Activated naive CD8-positive, alpha-beta T cell treated with anti-CD3 and anti-CD28 coated beads for 36 hours (primary cell): ENCODE measurements at regions not wholly inside any gene's neighbourhood (a gene's known extent, or its start where the extent isn't known, plus 50 kb on each side); places are given as distances from the start of the nearest gene placed in this dataset.

Experiments
- DNase-seq: peaks from one replicate; pipeline ENCODE4 v3.0.0; 2021
- H3K27ac Mint-ChIP-seq: one replicate; pipeline ENCODE4 v1.8.0; 2022; ENCODE audit warnings: mild to moderate bottlenecking, moderate library complexity, mixed read lengths
- H3K27me3 Mint-ChIP-seq: one replicate; pipeline ENCODE4 v1.8.0; 2022; ENCODE audit warnings: mild to moderate bottlenecking, mixed read lengths
- H3K36me3 Mint-ChIP-seq: one replicate; pipeline ENCODE4 v1.8.0; 2021; ENCODE audit warnings: mild to moderate bottlenecking, mixed read lengths
- H3K4me1 Mint-ChIP-seq: one replicate; pipeline ENCODE4 v1.8.0; 2021; ENCODE audit warnings: mixed read lengths
- H3K4me3 Mint-ChIP-seq: one replicate; pipeline ENCODE4 v1.8.0; 2022; ENCODE audit warnings: mild to moderate bottlenecking, moderate library complexity, mixed read lengths
- H3K9me3 Mint-ChIP-seq: one replicate; pipeline ENCODE4 v1.8.0; 2022; ENCODE audit warnings: mixed read lengths

DNA sequence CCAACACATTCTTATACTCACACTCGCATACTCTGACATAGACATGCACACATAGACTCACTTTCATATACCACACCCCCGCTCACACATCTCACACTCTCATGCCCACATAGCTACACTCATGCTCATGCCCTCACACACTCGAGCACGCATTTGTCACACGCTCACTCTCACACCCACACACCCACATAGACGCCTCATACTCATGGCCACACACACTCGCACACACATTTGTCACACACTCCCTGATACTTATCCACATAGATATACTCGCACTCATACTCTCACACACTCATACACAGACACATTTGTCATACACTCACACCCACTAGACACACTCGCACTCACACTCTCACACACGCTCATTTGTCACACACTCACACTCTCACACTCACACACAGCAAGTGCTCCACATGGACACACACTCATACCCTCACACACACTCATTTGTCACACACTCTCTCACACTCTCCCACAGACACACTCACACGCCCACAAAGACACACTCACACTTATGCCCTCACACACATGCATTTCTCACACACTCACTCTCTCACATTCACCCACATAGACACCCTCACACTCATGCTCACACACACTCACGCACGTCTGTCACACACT, 50.9 kb downstream of the TNP1 start:
- no peaks in the 10 kb centered on the region for H3K9me3 Mint-ChIP-seq
- H3K27me3 Mint-ChIP-seq: peaks cover 2% of the 10 kb centered on the region
- no peak for DNase-seq
- H3K4me3 Mint-ChIP-seq: no peak overlapping the region
- H3K4me1 Mint-ChIP-seq: no peaks in the 10 kb centered on the region
- no peaks in the 10 kb centered on the region for H3K36me3 Mint-ChIP-seq
- H3K27ac Mint-ChIP-seq: no peak overlapping the region

- Mint-ChIP-seq H3K27me3 (no peaks in the 10 kb centered on the region), H3K9me3 (no peaks in the 10 kb centered on the region), H3K27ac (no peak overlapping the region), H3K36me3 (no peaks in the 10 kb centered on the region), H3K4me3 (no peak overlapping the region), H3K4me1 (no peaks in the 10 kb centered on the region)
- no peak for DNase-seq
Measured at GRCh38 chr2:216807857-216808272, 52.0 kb downstream of the TNP1 start.

- Mint-ChIP-seq H3K27me3 (no peaks in the 10 kb centered on the region), H3K27ac (no peak overlapping the region), H3K9me3 (no peaks in the 10 kb centered on the region), H3K4me1 (no peaks in the 10 kb centered on the region), H3K4me3 (no peak overlapping the region), H3K36me3 (no peaks in the 10 kb centered on the region)
- no peak for DNase-seq
Measured at GRCh38 chr2:216804357-216805350, 55.2 kb downstream of the TNP1 start.

- H3K27me3 Mint-ChIP-seq: no peaks in the 10 kb centered on the region
- H3K27ac Mint-ChIP-seq: no peak overlapping the region
- H3K4me1 Mint-ChIP-seq: no peaks in the 10 kb centered on the region
- no peak overlapping the region for H3K4me3 Mint-ChIP-seq
- H3K36me3 Mint-ChIP-seq: no peaks in the 10 kb centered on the region
- no peak for DNase-seq
- no peaks in the 10 kb centered on the region for H3K9me3 Mint-ChIP-seq
Measured at GRCh38 chr2:216803791-216804190, 56.1 kb downstream of the TNP1 start.

DNA sequence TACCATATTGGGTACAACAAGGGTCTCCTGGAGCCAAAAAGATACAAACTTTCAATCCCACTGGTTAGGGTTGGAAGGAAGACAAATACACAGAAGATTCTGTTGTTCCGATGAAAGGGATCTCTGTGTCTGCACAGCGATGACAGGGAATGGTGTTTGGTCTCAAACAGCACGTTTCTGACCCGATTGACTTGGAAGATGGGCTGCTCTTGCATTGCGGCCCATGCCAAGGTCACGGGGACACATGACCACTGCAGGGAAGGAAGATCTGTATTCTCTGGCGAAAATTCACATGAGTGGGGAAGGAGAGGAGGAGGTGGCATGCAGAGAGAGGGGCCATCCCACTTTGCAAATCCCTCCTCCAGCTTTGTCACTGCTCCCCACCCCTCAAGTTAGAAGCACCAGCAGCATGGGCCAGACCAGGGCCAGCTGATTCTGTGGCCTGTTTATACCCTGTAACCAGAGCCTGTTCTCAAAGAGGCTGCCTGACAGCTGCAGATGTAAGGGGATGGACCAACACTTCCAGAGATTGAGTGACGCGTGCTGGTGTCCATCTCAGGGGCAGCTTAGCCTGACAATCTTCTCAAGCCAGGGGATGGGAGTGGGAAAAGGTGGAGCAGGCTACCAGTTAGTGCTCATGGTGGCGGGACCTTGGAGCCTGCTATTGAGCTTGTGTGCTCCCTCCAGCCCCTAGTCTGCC, 57.2 kb downstream of the TNP1 start:
- no peak for DNase-seq
- Mint-ChIP-seq H3K4me3 (no peak overlapping the region), H3K4me1 (no peaks in the 10 kb centered on the region), H3K27ac (no peak overlapping the region), H3K9me3 (no peaks in the 10 kb centered on the region), H3K27me3 (no peaks in the 10 kb centered on the region), H3K36me3 (no peaks in the 10 kb centered on the region)

DNA sequence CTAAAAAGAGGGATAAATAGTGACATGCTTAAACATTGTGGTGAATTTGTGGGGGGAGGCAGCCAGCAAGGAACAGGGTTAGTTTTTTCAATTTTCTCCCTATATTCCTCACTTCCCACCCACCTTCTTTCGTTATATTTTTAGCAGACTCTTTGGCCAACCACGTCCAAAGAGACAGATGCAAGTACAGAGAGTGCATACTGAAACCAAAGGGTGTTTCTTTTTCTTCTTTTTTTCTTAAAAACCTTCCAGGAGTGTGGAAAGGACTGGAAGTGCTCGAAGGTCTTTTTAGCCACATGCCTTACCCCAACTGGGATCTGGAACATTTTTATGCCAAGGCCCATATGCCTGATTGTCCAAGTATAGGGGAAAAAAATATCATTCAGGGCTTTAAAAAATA, 59.0 kb downstream of the TNP1 start:
- no peak for DNase-seq
- Mint-ChIP-seq H3K9me3 (no peaks in the 10 kb centered on the region), H3K4me3 (no peak overlapping the region), H3K4me1 (no peaks in the 10 kb centered on the region), H3K36me3 (no peaks in the 10 kb centered on the region), H3K27me3 (no peaks in the 10 kb centered on the region), H3K27ac (no peak overlapping the region)

- no peak overlapping the region for H3K27ac Mint-ChIP-seq
- no peaks in the 10 kb centered on the region for H3K4me1 Mint-ChIP-seq
- no peaks in the 10 kb centered on the region for H3K36me3 Mint-ChIP-seq
Measured at GRCh38 chr2:216799873-216800431, 59.9 kb downstream of the TNP1 start.

GRCh38 chr2:216796115-216796840, 63.6 kb downstream of the TNP1 start:
- H3K27me3 Mint-ChIP-seq: no peaks in the 10 kb centered on the region
- no peaks in the 10 kb centered on the region for H3K36me3 Mint-ChIP-seq
- DNase-seq: no peak
- no peaks in the 10 kb centered on the region for H3K4me1 Mint-ChIP-seq
- H3K4me3 Mint-ChIP-seq: no peak overlapping the region
- H3K9me3 Mint-ChIP-seq: no peaks in the 10 kb centered on the region
- H3K27ac Mint-ChIP-seq: no peak overlapping the region

More at GRCh38 chr2:216799873-216800431, 59.9 kb downstream of the TNP1 start:
- Mint-ChIP-seq H3K9me3 (no peaks in the 10 kb centered on the region), H3K4me3 (no peak overlapping the region), H3K27me3 (no peaks in the 10 kb centered on the region)
- DNase-seq: no peak

DNA sequence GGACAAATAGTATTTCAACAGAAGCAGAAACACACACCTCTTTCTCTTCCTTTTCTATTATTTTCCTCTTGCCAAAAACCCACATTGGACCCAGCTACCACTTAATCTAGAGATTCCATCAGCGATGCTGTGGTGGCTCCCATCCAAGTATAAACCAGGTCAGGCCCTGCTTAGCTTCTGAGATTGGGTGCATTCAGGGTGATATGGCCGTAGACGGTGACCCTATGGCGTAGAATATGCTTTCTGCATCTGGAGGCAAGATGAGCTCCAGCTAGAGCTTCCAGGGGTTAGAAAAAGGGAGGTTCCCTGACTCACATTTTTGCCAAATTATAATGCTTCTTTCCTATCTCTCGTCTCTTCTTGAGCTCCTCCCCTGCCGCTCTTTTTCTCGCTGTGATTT, 66.5 kb downstream of the TNP1 start:
- no peak for DNase-seq
- H3K27ac Mint-ChIP-seq: no peak overlapping the region
- no peak overlapping the region for H3K4me3 Mint-ChIP-seq
- H3K36me3 Mint-ChIP-seq: no peaks in the 10 kb centered on the region
- no peaks in the 10 kb centered on the region for H3K4me1 Mint-ChIP-seq
- H3K27me3 Mint-ChIP-seq: no peaks in the 10 kb centered on the region
- no peaks in the 10 kb centered on the region for H3K9me3 Mint-ChIP-seq

DNA sequence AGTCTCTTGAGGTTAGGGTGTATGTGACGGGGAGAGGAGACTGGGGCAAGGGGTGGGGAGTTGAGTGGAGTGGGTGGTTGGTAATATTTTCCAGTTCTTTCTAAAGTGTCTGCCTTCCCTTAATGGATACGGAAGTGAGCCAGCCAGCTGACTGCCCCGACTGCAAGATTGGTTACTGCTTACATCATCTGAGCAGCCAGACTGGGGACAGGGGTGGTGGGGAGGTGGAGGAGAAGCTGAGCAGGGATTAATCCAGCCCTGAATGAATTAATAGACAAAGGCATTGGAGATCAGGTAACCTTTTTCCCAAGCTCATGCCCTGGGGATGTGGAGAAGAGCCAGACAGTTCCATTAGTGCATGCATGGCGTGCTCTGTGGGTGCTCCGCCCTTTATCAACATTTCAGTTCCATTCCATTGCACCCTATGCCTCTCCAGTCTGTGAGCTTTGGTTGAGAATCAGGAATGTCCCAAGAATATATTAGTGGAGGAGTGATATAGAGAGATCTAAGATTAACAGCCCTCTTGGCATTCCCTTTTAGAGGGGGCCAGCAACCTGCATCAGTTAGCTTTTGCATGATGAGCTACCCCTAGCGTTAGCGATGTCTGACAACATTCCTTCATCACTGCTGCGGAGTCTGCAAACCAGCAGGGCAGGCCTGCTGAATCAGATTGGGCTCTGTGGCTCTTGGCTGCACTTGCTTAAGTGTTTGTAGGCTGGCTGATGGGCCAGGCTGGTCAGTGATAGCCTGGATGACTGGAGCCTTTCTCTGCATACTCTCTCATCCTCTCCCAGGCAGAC, 67.4 kb downstream of the TNP1 start:
- no peak overlapping the region for H3K27ac Mint-ChIP-seq
- H3K27me3 Mint-ChIP-seq: no peaks in the 10 kb centered on the region
- no peaks in the 10 kb centered on the region for H3K36me3 Mint-ChIP-seq
- no peaks in the 10 kb centered on the region for H3K4me1 Mint-ChIP-seq
- no peaks in the 10 kb centered on the region for H3K9me3 Mint-ChIP-seq
- no peak for DNase-seq
- no peak overlapping the region for H3K4me3 Mint-ChIP-seq

DNA sequence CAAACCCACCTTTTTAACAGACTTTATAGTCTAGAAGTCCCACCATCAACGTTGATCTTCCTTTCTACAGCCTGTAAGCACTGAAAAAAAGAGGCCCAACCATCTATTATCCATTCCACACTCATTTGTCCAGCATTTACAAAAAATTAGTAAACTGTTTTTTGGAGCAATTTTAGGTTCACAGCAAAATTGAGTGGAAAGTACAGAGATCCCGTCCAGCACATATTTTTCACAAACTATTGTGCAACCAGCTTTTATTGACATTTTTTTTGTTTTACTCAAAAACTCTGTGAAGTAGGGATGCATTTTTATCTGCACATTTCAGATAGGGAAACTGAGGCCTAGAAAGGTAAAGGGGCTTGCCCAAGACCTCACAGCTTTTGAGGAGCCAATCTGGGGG, 68.6 kb downstream of the TNP1 start:
- no peak for DNase-seq
- H3K36me3 Mint-ChIP-seq: no peaks in the 10 kb centered on the region
- H3K27ac Mint-ChIP-seq: no peak overlapping the region
- no peaks in the 10 kb centered on the region for H3K27me3 Mint-ChIP-seq
- H3K4me3 Mint-ChIP-seq: no peak overlapping the region
- no peaks in the 10 kb centered on the region for H3K9me3 Mint-ChIP-seq
- no peaks in the 10 kb centered on the region for H3K4me1 Mint-ChIP-seq

DNA sequence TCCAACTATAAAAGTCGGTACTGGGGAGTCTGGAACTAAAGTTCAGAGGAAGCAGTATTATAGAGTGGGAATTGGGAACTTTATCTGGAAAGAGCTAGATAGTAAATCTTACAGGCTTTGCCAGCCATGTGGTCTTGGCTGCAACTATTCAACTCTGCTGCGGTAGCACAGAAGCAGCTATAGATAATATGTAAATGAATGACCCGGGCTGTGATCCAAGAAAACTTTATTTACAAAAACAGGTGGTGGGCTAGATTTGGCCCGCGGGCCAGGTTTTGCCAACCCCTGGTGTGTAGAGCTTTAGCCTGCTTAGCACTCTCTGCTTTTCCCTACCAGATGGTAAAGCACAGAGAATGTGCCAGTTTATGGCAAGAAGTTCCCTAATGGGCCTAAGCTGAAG, 70.8 kb downstream of the TNP1 start:
- H3K27ac Mint-ChIP-seq: no peak overlapping the region
- no peaks in the 10 kb centered on the region for H3K27me3 Mint-ChIP-seq
- DNase-seq: no peak
- no peaks in the 10 kb centered on the region for H3K4me1 Mint-ChIP-seq
- H3K9me3 Mint-ChIP-seq: no peaks in the 10 kb centered on the region
- no peak overlapping the region for H3K4me3 Mint-ChIP-seq
- no peaks in the 10 kb centered on the region for H3K36me3 Mint-ChIP-seq

DNA sequence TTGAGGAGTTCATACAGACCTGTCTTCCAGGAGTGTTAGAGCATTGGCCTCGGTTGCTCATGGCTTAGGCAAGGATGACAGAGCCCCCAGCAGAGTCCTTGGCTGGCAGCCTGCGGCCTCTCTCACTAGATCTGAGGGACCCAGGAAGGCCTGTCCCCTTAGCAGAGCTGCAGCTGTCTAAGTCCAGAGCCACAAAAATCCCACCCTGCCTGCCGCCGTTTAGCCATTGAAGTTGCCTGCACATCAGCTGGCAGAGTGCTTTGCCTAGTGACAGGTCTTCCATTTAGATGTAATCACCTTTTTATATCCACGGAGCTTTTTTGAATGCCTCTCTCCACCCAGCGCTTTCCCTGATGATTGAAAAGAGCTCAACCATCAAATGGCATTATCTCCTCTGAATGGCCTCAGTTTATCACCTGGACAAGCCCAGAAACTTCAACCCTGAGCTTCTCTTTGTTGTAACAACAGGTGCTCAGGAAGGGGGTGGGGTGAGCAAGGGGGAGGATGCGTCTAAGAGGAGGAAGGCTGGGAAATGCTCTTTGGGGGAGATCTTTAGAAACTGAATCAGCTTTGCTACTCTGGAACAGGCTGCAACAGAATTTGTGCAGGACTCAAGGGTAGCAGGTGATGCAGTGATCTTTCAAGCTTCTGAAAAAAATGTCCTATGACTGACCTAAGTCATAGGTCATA, 71.9 kb downstream of the TNP1 start:
- Mint-ChIP-seq H3K4me3 (no peak overlapping the region), H3K27ac (no peak overlapping the region), H3K9me3 (no peaks in the 10 kb centered on the region), H3K36me3 (no peaks in the 10 kb centered on the region), H3K27me3 (no peaks in the 10 kb centered on the region), H3K4me1 (no peaks in the 10 kb centered on the region)
- no peak for DNase-seq
